OCI-LY7 (cell line): ENCODE measurements at regions not wholly inside any gene's neighbourhood (a gene's known extent, or its start where the extent isn't known, plus 50 kb on each side); places are given as distances from the start of the nearest gene placed in this dataset.

Experiments used
- BruUV-seq: library from RNA; stranded (reverse); fragments of 400-500 nt; replicated peaks from 2 replicates; lab custom pipeline; 2021; lab: Mats Ljungman, UMichigan
- CTCF ChIA-PET: fragments of 300-600 bp; sonication (Branson Sonifier 250); formaldehyde crosslinking; loops from one replicate; lab custom pipeline; 2022; ENCODE audit warnings: antibody characterized with exemption; ENCODE audit not compliant: unreplicated experiment; lab: Charles Lee
- POLR2A ChIA-PET: fragments of 300-600 bp; sonication (Branson Sonifier 250); formaldehyde crosslinking; loops from one replicate; lab custom pipeline; 2022; ENCODE audit warnings: antibody characterized with exemption; lab: Charles Lee
- DNase-seq: peaks from one replicate; pipeline ENCODE4 v3.0.0-alpha.2; 2015; ENCODE audit warnings: low spot score
- H2AFZ ChIP-seq: fragments of 200-600 bp; sonication (generic), shearing (Covaris generic); 2 replicates; pipeline ENCODE4 v1.6.1; 2014; ENCODE audit warnings: mild to moderate bottlenecking, antibody characterized with exemption, low read length, moderate library complexity
- H3K27ac ChIP-seq: fragments of 200-600 bp; sonication (generic); 2 replicates; pipeline ENCODE4 v1.5.1; 2014; ENCODE audit warnings: mixed run types, low read depth, mild to moderate bottlenecking, moderate library complexity, low read length, inconsistent platforms; ENCODE audit not compliant: poor library complexity, severe bottlenecking
- H3K36me3 ChIP-seq: fragments of 200-600 bp; sonication (generic); 2 replicates; pipeline ENCODE4 v1.6.1; 2014; ENCODE audit warnings: mild to moderate bottlenecking, antibody characterized with exemption, low read length, moderate library complexity, mixed read lengths; ENCODE audit not compliant: insufficient read depth
- H3K4me1 ChIP-seq: fragments of 200-600 bp; sonication (generic); 2 replicates; pipeline ENCODE4 v1.5.1; 2014; ENCODE audit warnings: mild to moderate bottlenecking, low read length; ENCODE audit not compliant: insufficient read depth, poor library complexity, severe bottlenecking
- H3K4me2 ChIP-seq: fragments of 200-600 bp; sonication (generic); 2 replicates; pipeline ENCODE4 v1.6.1; 2014; ENCODE audit warnings: mild to moderate bottlenecking, low read length
- H3K4me3 ChIP-seq: fragments of 200-600 bp; sonication (generic); 2 replicates; pipeline ENCODE4 v1.5.1; 2014; ENCODE audit warnings: mild to moderate bottlenecking, low read depth, low read length; ENCODE audit not compliant: poor library complexity, severe bottlenecking
- H3K79me2 ChIP-seq: fragments of 200-600 bp; sonication (generic); 2 replicates; pipeline ENCODE4 v1.6.1; 2016; ENCODE audit warnings: low read depth, mild to moderate bottlenecking, low read length, moderate library complexity, mixed read lengths; ENCODE audit not compliant: insufficient read depth
- H3K9me2 ChIP-seq: fragments of 200-600 bp; sonication (generic); 2 replicates; pipeline ENCODE4 v1.6.1; 2016; ENCODE audit warnings: mild to moderate bottlenecking, low read length, mixed read lengths; ENCODE audit not compliant: insufficient read depth
- H3K9me3 ChIP-seq: fragments of 200-600 bp; sonication (generic); 2 replicates; pipeline ENCODE4 v1.6.1; 2014; ENCODE audit warnings: mild to moderate bottlenecking, mixed run types, low read length, mixed read lengths
- H4K20me1 ChIP-seq: fragments of 200-600 bp; sonication (generic); 2 replicates; pipeline ENCODE4 v1.6.1; 2014; ENCODE audit warnings: mild to moderate bottlenecking, antibody characterized with exemption, low read length, moderate library complexity, mixed read lengths; ENCODE audit not compliant: insufficient read depth
- EZH2phosphoT487 ChIP-seq: fragments of 200-600 bp; sonication (generic); IDR thresholded peaks from 2 replicates; pipeline ENCODE4 v1.6.1; 2018; ENCODE audit warnings: low read depth, borderline replicate concordance, mild to moderate bottlenecking, mixed run types, antibody characterized with exemption, low read length, moderate library complexity, mixed read lengths
- intact Hi-C: fragments of 100-400 bp; cut with micrococcal nuclease; formaldehyde crosslinking; loops from one replicate; pipeline ENCODE4 v1.10.0; 2022; ENCODE audit not compliant: unreplicated experiment
- TF ChIP-seq, protein P1 (sequence below): fragments of 200-600 bp; sonication (generic); conservative IDR thresholded peaks from 2 replicates; pipeline ENCODE4 v1.5.1; 2014; ENCODE audit warnings: mild to moderate bottlenecking, antibody characterized with exemption, low read length, moderate library complexity, mixed read lengths

DNA sequence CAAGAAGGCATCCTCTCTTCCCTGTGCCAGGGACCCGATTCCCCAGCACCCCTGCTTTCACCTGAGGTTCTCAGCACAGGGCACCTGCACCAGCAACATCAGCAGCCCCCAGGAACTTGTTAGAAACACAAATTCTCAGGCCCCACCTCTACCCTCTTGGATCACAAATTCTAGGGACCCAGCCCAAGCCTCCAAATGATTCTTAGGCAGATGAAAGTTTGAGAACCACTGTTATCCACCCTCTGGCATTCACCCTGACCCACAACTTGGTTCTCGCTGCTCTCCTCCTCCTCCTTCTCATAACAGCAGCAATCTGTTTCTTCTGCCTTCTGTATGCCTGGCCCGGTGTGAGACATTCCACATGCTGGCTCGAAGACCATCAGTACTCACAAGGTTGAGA is 60.3 kb upstream of the HIVEP3 start:
- no peaks in the 10 kb centered on the region for H3K4me1 ChIP-seq
- no peaks in the 10 kb centered on the region for H3K9me2 ChIP-seq
- POLR2A ChIA-PET, result no interaction called here
- H3K36me3 ChIP-seq, result no peaks in the 10 kb centered on the region
- no peaks in the 10 kb centered on the region for H3K9me3 ChIP-seq
- no peaks in the 10 kb centered on the region for H4K20me1 ChIP-seq
- H2AFZ ChIP-seq, result no peak overlapping the region
- TF ChIP-seq EZH2phosphoT487, result no peak
- TF ChIP-seq, protein P1, sequence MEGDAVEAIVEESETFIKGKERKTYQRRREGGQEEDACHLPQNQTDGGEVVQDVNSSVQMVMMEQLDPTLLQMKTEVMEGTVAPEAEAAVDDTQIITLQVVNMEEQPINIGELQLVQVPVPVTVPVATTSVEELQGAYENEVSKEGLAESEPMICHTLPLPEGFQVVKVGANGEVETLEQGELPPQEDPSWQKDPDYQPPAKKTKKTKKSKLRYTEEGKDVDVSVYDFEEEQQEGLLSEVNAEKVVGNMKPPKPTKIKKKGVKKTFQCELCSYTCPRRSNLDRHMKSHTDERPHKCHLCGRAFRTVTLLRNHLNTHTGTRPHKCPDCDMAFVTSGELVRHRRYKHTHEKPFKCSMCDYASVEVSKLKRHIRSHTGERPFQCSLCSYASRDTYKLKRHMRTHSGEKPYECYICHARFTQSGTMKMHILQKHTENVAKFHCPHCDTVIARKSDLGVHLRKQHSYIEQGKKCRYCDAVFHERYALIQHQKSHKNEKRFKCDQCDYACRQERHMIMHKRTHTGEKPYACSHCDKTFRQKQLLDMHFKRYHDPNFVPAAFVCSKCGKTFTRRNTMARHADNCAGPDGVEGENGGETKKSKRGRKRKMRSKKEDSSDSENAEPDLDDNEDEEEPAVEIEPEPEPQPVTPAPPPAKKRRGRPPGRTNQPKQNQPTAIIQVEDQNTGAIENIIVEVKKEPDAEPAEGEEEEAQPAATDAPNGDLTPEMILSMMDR, result no peak
- no TSS peak for BruUV-seq
- H3K4me3 ChIP-seq, result no peak overlapping the region
- DNase-seq, result no peak
- intact Hi-C loops, result no loop called here
- H3K4me2 ChIP-seq, result no peak overlapping the region
- CTCF ChIA-PET, result interaction anchor here (0.6 kb wide), 1 partner anchor 247 kb away, joined by 3 read pairs; no protein-coding TSS in a partner anchor
- H3K79me2 ChIP-seq, result no peaks in the 10 kb centered on the region
- no peak overlapping the region for H3K27ac ChIP-seq

DNA sequence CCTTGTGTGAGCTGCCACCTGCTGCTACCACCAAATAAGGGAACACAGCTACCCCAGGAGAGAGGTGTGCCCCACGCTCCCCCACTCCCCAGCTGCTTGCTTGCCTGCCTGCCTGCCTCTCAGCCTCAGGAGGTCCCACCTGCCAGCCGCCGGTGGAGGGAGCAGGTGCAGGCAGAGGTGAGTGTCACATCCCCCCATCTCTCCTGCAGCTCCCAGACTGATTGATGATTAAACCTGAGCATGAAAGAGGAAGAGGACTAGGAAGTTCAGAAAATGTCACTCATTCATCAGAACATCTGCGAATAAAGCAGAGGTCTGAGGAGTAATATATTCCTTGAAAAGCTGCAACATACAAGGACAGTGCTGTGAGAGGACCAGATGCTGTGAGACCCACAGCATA is 58.6 kb upstream of the HIVEP3 start:
- no peaks in the 10 kb centered on the region for H3K9me3 ChIP-seq
- no peak for DNase-seq
- ChIA-PET CTCF (no interaction called here), POLR2A (interaction anchor here (0.6 kb wide), 1 partner anchor 19 kb away, joined by 3 read pairs; no protein-coding TSS in a partner anchor)
- H3K4me3 ChIP-seq, result no peak overlapping the region
- no peak for TF ChIP-seq EZH2phosphoT487
- TF ChIP-seq, protein P1, result no peak
- no TSS peak for BruUV-seq
- H3K36me3 ChIP-seq, result no peaks in the 10 kb centered on the region
- H3K4me2 ChIP-seq, result no peak overlapping the region
- H4K20me1 ChIP-seq, result no peaks in the 10 kb centered on the region
- H2AFZ ChIP-seq, result no peak overlapping the region
- no peaks in the 10 kb centered on the region for H3K79me2 ChIP-seq
- H3K4me1 ChIP-seq, result no peaks in the 10 kb centered on the region
- intact Hi-C loops, result no loop called here
- H3K9me2 ChIP-seq, result no peaks in the 10 kb centered on the region
- no peak overlapping the region for H3K27ac ChIP-seq

DNA sequence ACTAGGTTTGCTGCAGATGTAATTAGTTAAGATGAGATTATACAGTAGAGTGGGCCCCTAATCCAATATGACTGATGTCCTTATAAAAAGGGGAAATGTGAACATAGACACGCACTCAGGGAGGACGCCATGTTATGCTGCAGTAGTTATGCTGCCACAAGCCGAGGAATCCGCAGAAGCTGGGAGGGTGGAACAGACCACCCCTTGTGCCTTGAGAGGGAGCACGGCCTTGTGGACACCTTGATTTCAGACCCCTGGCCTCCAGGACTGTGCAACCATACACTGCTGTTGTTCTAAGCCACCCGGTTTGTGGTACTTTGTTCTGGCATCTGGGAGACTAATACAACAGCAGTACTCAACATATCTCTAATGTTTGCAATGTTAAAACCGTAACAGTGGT is 57.9 kb upstream of the HIVEP3 start:
- Histone ChIP-seq H3K9me2 (no peaks in the 10 kb centered on the region), H4K20me1 (no peaks in the 10 kb centered on the region), H3K4me1 (no peaks in the 10 kb centered on the region), H3K9me3 (no peaks in the 10 kb centered on the region), H3K27ac (no peak overlapping the region), H3K79me2 (no peaks in the 10 kb centered on the region), H3K36me3 (no peaks in the 10 kb centered on the region), H3K4me2 (no peak overlapping the region), H3K4me3 (no peak overlapping the region), H2AFZ (no peak overlapping the region)
- POLR2A ChIA-PET, result no interaction called here
- no TSS peak for BruUV-seq
- CTCF ChIA-PET, result no interaction called here
- intact Hi-C loops, result no loop called here
- TF ChIP-seq, protein P1, result no peak
- no peak for TF ChIP-seq EZH2phosphoT487
- DNase-seq, result no peak
